Gastroesophageal sphincter (tissue), 3 donors: ENCODE measurements at regions not wholly inside any gene's neighbourhood (a gene's known extent, or its start where the extent isn't known, plus 50 kb on each side); places are given as distances from the start of the nearest gene placed in this dataset.

Experiments used
- EP300 ChIP-seq: sonication (generic); formaldehyde crosslinking; IDR thresholded peaks from one replicate; pipeline ENCODE4 v1.6.1; 2017; ENCODE audit warnings: antibody characterized with exemption, mild to moderate bottlenecking
- POLR2A ChIP-seq, 2 donors: fragments of 450-650 bp; IDR thresholded peaks; one replicate each; pipeline ENCODE4 v1.6.1; 2017; ENCODE audit warnings: antibody characterized with exemption in 2 of 2, mild to moderate bottlenecking in 2 of 2, moderate library complexity in 1 of 2
- POLR2AphosphoS5 ChIP-seq: sonication (generic); formaldehyde crosslinking; IDR thresholded peaks from one replicate; pipeline ENCODE4 v1.6.1; 2017; ENCODE audit warnings: antibody characterized with exemption
- TF ChIP-seq, protein P1 (sequence below), 4 experiments: fragments of 200-600 bp in 2 of 4; fragments of 450-650 bp in 2 of 4; sonication (generic) in 1 of 4; IDR thresholded peaks; one replicate each; pipeline ENCODE4 v1.5.1; 2017 to 2019; ENCODE audit warnings: antibody characterized with exemption in 4 of 4, mild to moderate bottlenecking in 2 of 4, moderate library complexity in 2 of 4

DNA sequence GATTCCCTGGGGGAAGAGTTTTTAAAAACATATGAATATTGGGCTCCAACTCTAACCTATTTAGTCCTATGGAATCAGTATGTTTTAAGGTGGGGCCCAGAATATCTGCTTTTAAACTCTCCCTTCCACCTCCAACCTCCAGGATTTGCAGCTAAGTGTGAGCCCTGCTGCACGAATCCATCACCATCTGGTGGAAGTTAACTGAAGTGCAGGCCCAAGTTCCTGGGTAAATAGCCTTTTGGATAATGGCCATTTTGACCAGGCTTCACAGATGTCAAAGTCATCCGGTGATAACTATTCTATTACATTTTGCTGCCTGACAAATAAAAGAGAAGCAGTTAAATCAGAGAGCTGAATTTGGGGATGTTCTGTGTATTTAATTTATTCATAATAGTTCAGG, 58.1 kb upstream of the RMST start:
- TF ChIP-seq, protein P1, sequence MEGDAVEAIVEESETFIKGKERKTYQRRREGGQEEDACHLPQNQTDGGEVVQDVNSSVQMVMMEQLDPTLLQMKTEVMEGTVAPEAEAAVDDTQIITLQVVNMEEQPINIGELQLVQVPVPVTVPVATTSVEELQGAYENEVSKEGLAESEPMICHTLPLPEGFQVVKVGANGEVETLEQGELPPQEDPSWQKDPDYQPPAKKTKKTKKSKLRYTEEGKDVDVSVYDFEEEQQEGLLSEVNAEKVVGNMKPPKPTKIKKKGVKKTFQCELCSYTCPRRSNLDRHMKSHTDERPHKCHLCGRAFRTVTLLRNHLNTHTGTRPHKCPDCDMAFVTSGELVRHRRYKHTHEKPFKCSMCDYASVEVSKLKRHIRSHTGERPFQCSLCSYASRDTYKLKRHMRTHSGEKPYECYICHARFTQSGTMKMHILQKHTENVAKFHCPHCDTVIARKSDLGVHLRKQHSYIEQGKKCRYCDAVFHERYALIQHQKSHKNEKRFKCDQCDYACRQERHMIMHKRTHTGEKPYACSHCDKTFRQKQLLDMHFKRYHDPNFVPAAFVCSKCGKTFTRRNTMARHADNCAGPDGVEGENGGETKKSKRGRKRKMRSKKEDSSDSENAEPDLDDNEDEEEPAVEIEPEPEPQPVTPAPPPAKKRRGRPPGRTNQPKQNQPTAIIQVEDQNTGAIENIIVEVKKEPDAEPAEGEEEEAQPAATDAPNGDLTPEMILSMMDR (IDR thresholded peaks at IDR 0.05): peak; percentile 46 to 68 (median 60)
- TF ChIP-seq EP300 (no peak), POLR2AphosphoS5 (no peak), POLR2A (IDR thresholded peaks at IDR 0.05) (no peak)
